Liver (tissue), 8 donors: ENCODE measurements at regions not wholly inside any gene's neighbourhood (a gene's known extent, or its start where the extent isn't known, plus 50 kb on each side); places are given as distances from the start of the nearest gene placed in this dataset.

Source experiments
- DNase-seq: peaks from one replicate; pipeline ENCODE4 v3.0.0-alpha.2; 2017; ENCODE audit warnings: low spot score
- H3K27ac ChIP-seq, 2 donors: one replicate each; pipeline ENCODE4 v1.7.0; 2013; ENCODE audit warnings: inconsistent platforms in 2 of 2, low read length in 2 of 2, control low read depth in 1 of 2, low read depth in 1 of 2, mild to moderate bottlenecking in 1 of 2
- H3K27me3 ChIP-seq, 4 donors: one replicate each; pipeline versions ENCODE4 v1.6.1 to v1.7.0; 2013; ENCODE audit warnings: low read length in 3 of 4, inconsistent platforms in 1 of 4, mild to moderate bottlenecking in 1 of 4, moderate library complexity in 1 of 4; ENCODE audit not compliant: control insufficient read depth in 4 of 4, insufficient read depth in 4 of 4
- H3K36me3 ChIP-seq, 4 donors: one replicate each; pipeline versions ENCODE4 v1.6.1 to v1.7.0; 2013; ENCODE audit warnings: low read length in 3 of 4, mild to moderate bottlenecking in 3 of 4, low read depth in 1 of 4, moderate library complexity in 1 of 4; ENCODE audit not compliant: control insufficient read depth in 4 of 4, insufficient read depth in 3 of 4
- H3K4me1 ChIP-seq, 4 donors: one replicate each; pipeline versions ENCODE4 v1.6.1 to v1.7.0; 2013; ENCODE audit warnings: low read length in 3 of 4, mild to moderate bottlenecking in 3 of 4, moderate library complexity in 1 of 4; ENCODE audit not compliant: control insufficient read depth in 4 of 4, insufficient read depth in 4 of 4
- H3K4me3 ChIP-seq, 3 donors: one replicate each; pipeline versions ENCODE4 v1.6.1 to v1.7.0; 2013; ENCODE audit warnings: low read length in 3 of 3, control low read depth in 1 of 3, low read depth in 1 of 3, mild to moderate bottlenecking in 1 of 3
- H3K9ac ChIP-seq, 2 donors: one replicate each; pipeline ENCODE4 v1.7.0; 2013; ENCODE audit warnings: low read length in 2 of 2, mild to moderate bottlenecking in 2 of 2, moderate library complexity in 2 of 2, control low read depth in 1 of 2, low read depth in 1 of 2
- H3K9me3 ChIP-seq, 4 donors: one replicate each; pipeline versions ENCODE4 v1.6.1 to v1.7.0; 2013; ENCODE audit warnings: low read length in 3 of 4; ENCODE audit not compliant: control insufficient read depth in 4 of 4
- EGR1 ChIP-seq, 2 donors: IDR thresholded peaks; 2 replicates each; pipeline ENCODE4 v1.6.1; 2016 to 2018; ENCODE audit warnings: antibody characterized with exemption in 2 of 2, low read depth in 2 of 2
- FOXA1 ChIP-seq: IDR thresholded peaks from 2 replicates; pipeline ENCODE4 v1.6.1; 2016; ENCODE audit warnings: antibody characterized with exemption
- FOXA2 ChIP-seq: IDR thresholded peaks from 2 replicates; pipeline ENCODE4 v1.6.1; 2016; ENCODE audit warnings: antibody characterized with exemption
- GABPA ChIP-seq, 2 donors: IDR thresholded peaks in 1 of 2; conservative IDR thresholded peaks in 1 of 2; 2 replicates each; pipeline ENCODE4 v1.6.1; 2016; ENCODE audit warnings: antibody characterized with exemption in 2 of 2, mild to moderate bottlenecking in 1 of 2, moderate library complexity in 1 of 2
- HNF4A ChIP-seq, 2 donors: conservative IDR thresholded peaks; 2 replicates each; pipeline ENCODE4 v1.6.1; 2016; ENCODE audit warnings: antibody characterized with exemption in 2 of 2, mild to moderate bottlenecking in 2 of 2
- HNF4G ChIP-seq: IDR thresholded peaks from 2 replicates; pipeline ENCODE4 v1.6.1; 2016; ENCODE audit warnings: antibody characterized with exemption
- JUND ChIP-seq, 2 donors: IDR thresholded peaks; 2 replicates each; pipeline ENCODE4 v1.6.1; 2016; ENCODE audit warnings: antibody characterized with exemption in 2 of 2
- MAX ChIP-seq: IDR thresholded peaks from 2 replicates; pipeline ENCODE4 v1.6.1; 2016; ENCODE audit warnings: antibody characterized with exemption
- NR2F2 ChIP-seq: IDR thresholded peaks from 2 replicates; pipeline ENCODE4 v1.6.1; 2016; ENCODE audit warnings: antibody characterized with exemption
- RAD21 ChIP-seq, 2 donors: IDR thresholded peaks; 2 replicates each; pipeline ENCODE4 v1.6.1; 2016; ENCODE audit warnings: antibody characterized with exemption in 2 of 2, mild to moderate bottlenecking in 2 of 2
- RXRA ChIP-seq, 2 donors: IDR thresholded peaks; 2 replicates each; pipeline ENCODE4 v1.6.1; 2017 to 2018; ENCODE audit warnings: antibody characterized with exemption in 2 of 2, mild to moderate bottlenecking in 1 of 2
- SP1 ChIP-seq: IDR thresholded peaks from 2 replicates; pipeline ENCODE4 v1.6.1; 2018; ENCODE audit warnings: antibody characterized with exemption, mild to moderate bottlenecking
- TAF1 ChIP-seq: conservative IDR thresholded peaks from 2 replicates; pipeline ENCODE4 v1.6.1; 2016; ENCODE audit warnings: antibody characterized with exemption, mild to moderate bottlenecking
- YY1 ChIP-seq: IDR thresholded peaks from 2 replicates; pipeline ENCODE4 v1.6.1; 2016; ENCODE audit warnings: antibody characterized with exemption, mild to moderate bottlenecking
- WGBS: extraction: QIAGEN DNeasy Blood & Tissue Kit; methylation state at CpG from one replicate; pipeline ENCODE4 v1.1.7; 2013; 5-methylcytosine and 5-hydroxymethylcytosine counted together
- TF ChIP-seq, protein P1 (sequence below): IDR thresholded peaks from 2 replicates; pipeline ENCODE4 v1.6.1; 2016; ENCODE audit warnings: antibody characterized with exemption, mild to moderate bottlenecking
- TF ChIP-seq, protein P2 (sequence below): IDR thresholded peaks from 2 replicates; pipeline ENCODE4 v1.6.1; 2016; ENCODE audit warnings: antibody characterized with exemption
- TF ChIP-seq, protein P3 (sequence below): IDR thresholded peaks from 2 replicates; pipeline ENCODE4 v1.6.1; 2016; ENCODE audit warnings: antibody characterized with exemption
- TF ChIP-seq, protein P4 (sequence below): fragments of 150-350 bp; IDR thresholded peaks from 2 replicates; pipeline ENCODE4 v1.5.1; 2017; ENCODE audit warnings: improper control_type of control experiment, low read depth, low read length; ENCODE audit not compliant: missing input control
- donor health status: healthy.
- donor health status: healthy.
- donor health status: healthy.
- donor health status: healthy.
- donor health status: healthy.

DNA sequence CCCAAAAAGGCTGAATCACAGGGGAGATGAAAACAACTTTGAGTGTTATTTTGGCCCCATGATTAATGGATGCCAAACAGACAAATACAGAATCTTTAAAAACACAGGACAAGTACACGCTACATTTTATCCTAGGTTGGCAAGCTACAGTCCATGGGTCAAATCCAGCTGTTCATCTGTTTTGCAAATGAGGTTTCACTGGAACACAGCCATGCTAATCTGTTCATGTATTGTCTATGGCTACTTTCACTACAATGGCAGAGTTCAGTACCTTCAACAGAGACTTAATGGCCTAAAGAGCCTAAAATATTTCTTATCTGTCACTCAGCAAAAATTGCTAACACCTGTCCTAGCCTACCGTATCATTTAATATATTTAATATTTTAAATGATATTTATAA, 1548.5 kb upstream of the IGFBP7 start:
- no peak for DNase-seq
- H3K27me3 ChIP-seq: no peaks in the 10 kb centered on the region
- H3K4me1 ChIP-seq: no peaks in the 10 kb centered on the region
- WGBS: 78% methylated on average over 2 of the region's 2 CpGs
- no peak overlapping the region for H3K4me3 ChIP-seq
- peaks cover 0 to 2% (median 0%) of the 10 kb centered on the region in 4 donors for H3K9me3 ChIP-seq
- H3K36me3 ChIP-seq: no peaks in the 10 kb centered on the region
- no peak overlapping the region for H3K27ac ChIP-seq
- no peak overlapping the region for H3K9ac ChIP-seq
- TF ChIP-seq YY1: no peak
- TF ChIP-seq SP1: no peak
- TF ChIP-seq FOXA1: no peak
- TF ChIP-seq JUND (IDR thresholded peaks at IDR 0.05): no peak
- TF ChIP-seq NR2F2: no peak
- TF ChIP-seq HNF4G: no peak
- TF ChIP-seq, protein P1, sequence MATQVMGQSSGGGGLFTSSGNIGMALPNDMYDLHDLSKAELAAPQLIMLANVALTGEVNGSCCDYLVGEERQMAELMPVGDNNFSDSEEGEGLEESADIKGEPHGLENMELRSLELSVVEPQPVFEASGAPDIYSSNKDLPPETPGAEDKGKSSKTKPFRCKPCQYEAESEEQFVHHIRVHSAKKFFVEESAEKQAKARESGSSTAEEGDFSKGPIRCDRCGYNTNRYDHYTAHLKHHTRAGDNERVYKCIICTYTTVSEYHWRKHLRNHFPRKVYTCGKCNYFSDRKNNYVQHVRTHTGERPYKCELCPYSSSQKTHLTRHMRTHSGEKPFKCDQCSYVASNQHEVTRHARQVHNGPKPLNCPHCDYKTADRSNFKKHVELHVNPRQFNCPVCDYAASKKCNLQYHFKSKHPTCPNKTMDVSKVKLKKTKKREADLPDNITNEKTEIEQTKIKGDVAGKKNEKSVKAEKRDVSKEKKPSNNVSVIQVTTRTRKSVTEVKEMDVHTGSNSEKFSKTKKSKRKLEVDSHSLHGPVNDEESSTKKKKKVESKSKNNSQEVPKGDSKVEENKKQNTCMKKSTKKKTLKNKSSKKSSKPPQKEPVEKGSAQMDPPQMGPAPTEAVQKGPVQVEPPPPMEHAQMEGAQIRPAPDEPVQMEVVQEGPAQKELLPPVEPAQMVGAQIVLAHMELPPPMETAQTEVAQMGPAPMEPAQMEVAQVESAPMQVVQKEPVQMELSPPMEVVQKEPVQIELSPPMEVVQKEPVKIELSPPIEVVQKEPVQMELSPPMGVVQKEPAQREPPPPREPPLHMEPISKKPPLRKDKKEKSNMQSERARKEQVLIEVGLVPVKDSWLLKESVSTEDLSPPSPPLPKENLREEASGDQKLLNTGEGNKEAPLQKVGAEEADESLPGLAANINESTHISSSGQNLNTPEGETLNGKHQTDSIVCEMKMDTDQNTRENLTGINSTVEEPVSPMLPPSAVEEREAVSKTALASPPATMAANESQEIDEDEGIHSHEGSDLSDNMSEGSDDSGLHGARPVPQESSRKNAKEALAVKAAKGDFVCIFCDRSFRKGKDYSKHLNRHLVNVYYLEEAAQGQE: no peak
- TF ChIP-seq, protein P2, sequence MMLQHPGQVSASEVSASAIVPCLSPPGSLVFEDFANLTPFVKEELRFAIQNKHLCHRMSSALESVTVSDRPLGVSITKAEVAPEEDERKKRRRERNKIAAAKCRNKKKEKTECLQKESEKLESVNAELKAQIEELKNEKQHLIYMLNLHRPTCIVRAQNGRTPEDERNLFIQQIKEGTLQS: no peak
- no peak for TF ChIP-seq TAF1
- TF ChIP-seq HNF4A (conservative IDR thresholded peaks at IDR 0.05): no peak
- no peak for TF ChIP-seq RAD21 (IDR thresholded peaks at IDR 0.05)
- no peak for TF ChIP-seq FOXA2
- no peak for TF ChIP-seq MAX
- TF ChIP-seq RXRA (IDR thresholded peaks at IDR 0.05): no peak
- TF ChIP-seq, protein P3, sequence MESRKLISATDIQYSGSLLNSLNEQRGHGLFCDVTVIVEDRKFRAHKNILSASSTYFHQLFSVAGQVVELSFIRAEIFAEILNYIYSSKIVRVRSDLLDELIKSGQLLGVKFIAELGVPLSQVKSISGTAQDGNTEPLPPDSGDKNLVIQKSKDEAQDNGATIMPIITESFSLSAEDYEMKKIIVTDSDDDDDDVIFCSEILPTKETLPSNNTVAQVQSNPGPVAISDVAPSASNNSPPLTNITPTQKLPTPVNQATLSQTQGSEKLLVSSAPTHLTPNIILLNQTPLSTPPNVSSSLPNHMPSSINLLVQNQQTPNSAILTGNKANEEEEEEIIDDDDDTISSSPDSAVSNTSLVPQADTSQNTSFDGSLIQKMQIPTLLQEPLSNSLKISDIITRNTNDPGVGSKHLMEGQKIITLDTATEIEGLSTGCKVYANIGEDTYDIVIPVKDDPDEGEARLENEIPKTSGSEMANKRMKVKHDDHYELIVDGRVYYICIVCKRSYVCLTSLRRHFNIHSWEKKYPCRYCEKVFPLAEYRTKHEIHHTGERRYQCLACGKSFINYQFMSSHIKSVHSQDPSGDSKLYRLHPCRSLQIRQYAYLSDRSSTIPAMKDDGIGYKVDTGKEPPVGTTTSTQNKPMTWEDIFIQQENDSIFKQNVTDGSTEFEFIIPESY: no peak
- TF ChIP-seq, protein P4, sequence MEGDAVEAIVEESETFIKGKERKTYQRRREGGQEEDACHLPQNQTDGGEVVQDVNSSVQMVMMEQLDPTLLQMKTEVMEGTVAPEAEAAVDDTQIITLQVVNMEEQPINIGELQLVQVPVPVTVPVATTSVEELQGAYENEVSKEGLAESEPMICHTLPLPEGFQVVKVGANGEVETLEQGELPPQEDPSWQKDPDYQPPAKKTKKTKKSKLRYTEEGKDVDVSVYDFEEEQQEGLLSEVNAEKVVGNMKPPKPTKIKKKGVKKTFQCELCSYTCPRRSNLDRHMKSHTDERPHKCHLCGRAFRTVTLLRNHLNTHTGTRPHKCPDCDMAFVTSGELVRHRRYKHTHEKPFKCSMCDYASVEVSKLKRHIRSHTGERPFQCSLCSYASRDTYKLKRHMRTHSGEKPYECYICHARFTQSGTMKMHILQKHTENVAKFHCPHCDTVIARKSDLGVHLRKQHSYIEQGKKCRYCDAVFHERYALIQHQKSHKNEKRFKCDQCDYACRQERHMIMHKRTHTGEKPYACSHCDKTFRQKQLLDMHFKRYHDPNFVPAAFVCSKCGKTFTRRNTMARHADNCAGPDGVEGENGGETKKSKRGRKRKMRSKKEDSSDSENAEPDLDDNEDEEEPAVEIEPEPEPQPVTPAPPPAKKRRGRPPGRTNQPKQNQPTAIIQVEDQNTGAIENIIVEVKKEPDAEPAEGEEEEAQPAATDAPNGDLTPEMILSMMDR: no peak
- no peak for TF ChIP-seq EGR1 (IDR thresholded peaks at IDR 0.05; ENCODE audit: low read depth in 2 of 2)
- TF ChIP-seq GABPA (IDR thresholded peaks at IDR 0.05 in 1 of 2, conservative IDR thresholded peaks at IDR 0.05 in 1 of 2): no peak
